Neural crest cell (in vitro differentiated cells): ENCODE measurements at regions not wholly inside any gene's neighbourhood (a gene's known extent, or its start where the extent isn't known, plus 50 kb on each side); places are given as distances from the start of the nearest gene placed in this dataset.
"Not testable (repeated sequence)": the region's sequence is repeated elsewhere in the genome, so short reads cannot be mapped to it uniquely, and the experiment has no call there.

Experiments used
- DNase-seq: peaks from one replicate; pipeline ENCODE4 v3.0.0; 2021; ENCODE audit warnings: low read depth, mixed read lengths, low spot score
- H3K27ac Mint-ChIP-seq: one replicate; pipeline ENCODE4 v1.8.0; 2021; ENCODE audit warnings: mild to moderate bottlenecking, mixed read lengths; ENCODE audit not compliant: unreplicated experiment
- H3K27me3 Mint-ChIP-seq: 2 replicates; pipeline ENCODE4 v1.8.0; 2021; ENCODE audit warnings: low read depth, mild to moderate bottlenecking, mixed read lengths
- H3K36me3 Mint-ChIP-seq: 2 replicates; pipeline ENCODE4 v1.8.0; 2021; ENCODE audit warnings: low read depth, mild to moderate bottlenecking, mixed read lengths
- H3K4me1 Mint-ChIP-seq: 2 replicates; pipeline ENCODE4 v1.8.0; 2021; ENCODE audit warnings: mixed read lengths
- H3K4me3 Mint-ChIP-seq: one replicate; pipeline ENCODE4 v1.8.0; 2021; ENCODE audit warnings: mild to moderate bottlenecking, mixed read lengths
- H3K9me3 Mint-ChIP-seq: 2 replicates; pipeline ENCODE4 v1.8.0; 2021; ENCODE audit warnings: mixed read lengths
- CTCF ChIP-seq: fragments of 200-600 bp; sonication (generic); conservative IDR thresholded peaks from 2 replicates; pipeline ENCODE4 v1.5.0; 2021; ENCODE audit warnings: antibody characterized with exemption, mild to moderate bottlenecking

DNA sequence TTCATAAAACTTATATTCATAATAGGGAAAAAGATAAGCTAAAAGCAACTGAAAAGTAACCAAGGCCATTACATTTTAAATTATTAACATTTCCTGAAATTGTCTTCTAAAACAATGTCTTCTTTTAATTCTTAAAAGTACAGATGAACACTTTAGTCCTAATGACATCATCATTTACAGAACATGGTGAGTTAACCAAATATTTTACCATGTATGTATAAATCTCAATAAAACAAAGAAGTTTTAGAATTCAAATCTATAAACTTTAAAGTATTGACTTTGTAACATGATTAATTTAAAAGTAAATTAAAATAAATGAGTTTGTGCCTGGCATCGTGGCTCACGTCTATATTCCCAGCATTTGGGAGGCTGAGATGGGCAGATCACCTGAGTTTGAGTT is 125.9 kb upstream of the PRSS16 start:
- DNase-seq = no peak
- Mint-ChIP-seq H3K27ac (no peak overlapping the region), H3K36me3 (peaks cover 3% of the 10 kb centered on the region), H3K27me3 (peaks cover 4% of the 10 kb centered on the region), H3K4me1 (peaks cover 6% of the 10 kb centered on the region), H3K4me3 (no peak overlapping the region), H3K9me3 (peaks cover 5% of the 10 kb centered on the region)
- no peak for TF ChIP-seq CTCF

GRCh38 chr6:27124252-27124657 is 123.2 kb upstream of the PRSS16 start:
- H3K9me3 Mint-ChIP-seq = peaks cover 2% of the 10 kb centered on the region
- H3K27me3 Mint-ChIP-seq = peaks cover 2% of the 10 kb centered on the region
- H3K4me1 Mint-ChIP-seq = peaks cover 21% of the 10 kb centered on the region
- no peak for TF ChIP-seq CTCF
- no peak overlapping the region for H3K4me3 Mint-ChIP-seq
- no peak overlapping the region for H3K27ac Mint-ChIP-seq
- no peak for DNase-seq
- no peaks in the 10 kb centered on the region for H3K36me3 Mint-ChIP-seq

- no peaks in the 10 kb centered on the region for H3K36me3 Mint-ChIP-seq
These were observed 121.3 kb upstream of the PRSS16 start for GRCh38 chr6:27126046-27126814.

GRCh38 chr6:27126815-27127537 is 120.5 kb upstream of the PRSS16 start:
- H3K4me1 Mint-ChIP-seq = peaks cover 21% of the 10 kb centered on the region
- H3K9me3 Mint-ChIP-seq = peaks cover 2% of the 10 kb centered on the region
- H3K4me3 Mint-ChIP-seq = peak overlapping the region; percentile 92
- H3K27me3 Mint-ChIP-seq = peaks cover 2% of the 10 kb centered on the region
- peak; percentile 87 for TF ChIP-seq CTCF
- H3K27ac Mint-ChIP-seq = peak overlapping the region; percentile 39
- no peaks in the 10 kb centered on the region for H3K36me3 Mint-ChIP-seq
- peak; percentile 88 for DNase-seq

More at GRCh38 chr6:27126046-27126814, 121.3 kb upstream of the PRSS16 start:
- H3K9me3 Mint-ChIP-seq = peaks cover 2% of the 10 kb centered on the region
- H3K27me3 Mint-ChIP-seq = peaks cover 2% of the 10 kb centered on the region
- H3K27ac Mint-ChIP-seq = no peak overlapping the region
- H3K4me3 Mint-ChIP-seq = no peak overlapping the region
- no peak for TF ChIP-seq CTCF
- peaks cover 21% of the 10 kb centered on the region for H3K4me1 Mint-ChIP-seq
- DNase-seq = no peak

GRCh38 chr6:27127874-27128273 is 119.6 kb upstream of the PRSS16 start:
- H3K27me3 Mint-ChIP-seq, H3K9me3 Mint-ChIP-seq, DNase-seq, H3K36me3 Mint-ChIP-seq, H3K27ac Mint-ChIP-seq: not testable (repeated sequence)
- H3K4me3 Mint-ChIP-seq = peak overlapping the region; percentile 92
- H3K4me1 Mint-ChIP-seq = peaks cover 21% of the 10 kb centered on the region
